ENCODE measurements at regions not wholly inside any gene's neighbourhood (a gene's known extent, or its start where the extent isn't known, plus 50 kb on each side); places are given as distances from the start of the nearest gene placed in this dataset.
"Not testable (repeated sequence)": the region's sequence is repeated elsewhere in the genome, so short reads cannot be mapped to it uniquely, and the experiment has no call there.

- BruUV-seq (replicated peaks); H2AFZ ChIP-seq (ENCODE audit: low read depth, low read length); H3K36me3 ChIP-seq (ENCODE audit: control insufficient read depth, insufficient read depth, low read length); H3K4me3 ChIP-seq; H3K4me2 ChIP-seq (ENCODE audit: insufficient read depth, low read length); H3K79me2 ChIP-seq (ENCODE audit: control insufficient read depth, insufficient read depth, low read length); in situ Hi-C loops (cut with MboI); FAIRE-seq; CTCF ChIA-PET (ENCODE audit: low intra/inter-chr PET ratio); DNase-seq (ENCODE audit: extremely low read depth in 1 of 4, low spot score in 3 of 4); H3K9me1 ChIP-seq (ENCODE audit: control insufficient read depth, insufficient read depth, low read length); H3K9ac ChIP-seq (ENCODE audit: insufficient read depth in 1 of 2, low read depth in 2 of 2, low read length in 2 of 2); H3K27ac ChIP-seq (ENCODE audit: extremely low read depth, low read depth, low read length); H4K20me1 ChIP-seq (replicated peaks; ENCODE audit: control insufficient read depth, insufficient read depth, low read length); H3K9me3 ChIP-seq (replicated peaks; ENCODE audit: control insufficient read depth, insufficient read depth, low read depth, low read length); H3K27me3 ChIP-seq (ENCODE audit: control insufficient read depth in 2 of 2, insufficient read depth in 2 of 2, low read length in 2 of 2); intact Hi-C loops (cut with micrococcal nuclease); ATAC-seq; H3K4me1 ChIP-seq (replicated peaks in 1 of 2; ENCODE audit: control insufficient read depth in 2 of 2, insufficient read depth in 2 of 2, low read length in 2 of 2): not testable (repeated sequence)
- WGBS (ENCODE audit: insufficient coverage, low coverage, missing lambda C conversion rate) = 0% methylated on average over 4 of the region's 7 CpGs
- POLR2A ChIA-PET = interaction anchor here (0.6 kb wide), 1 partner anchor 185 kb away, joined by 3 read pairs; no protein-coding TSS in a partner anchor
Observed at GRCh38 chr16:88252057-88252794, 130.5 kb upstream of the ZNF469 start.

DNA sequence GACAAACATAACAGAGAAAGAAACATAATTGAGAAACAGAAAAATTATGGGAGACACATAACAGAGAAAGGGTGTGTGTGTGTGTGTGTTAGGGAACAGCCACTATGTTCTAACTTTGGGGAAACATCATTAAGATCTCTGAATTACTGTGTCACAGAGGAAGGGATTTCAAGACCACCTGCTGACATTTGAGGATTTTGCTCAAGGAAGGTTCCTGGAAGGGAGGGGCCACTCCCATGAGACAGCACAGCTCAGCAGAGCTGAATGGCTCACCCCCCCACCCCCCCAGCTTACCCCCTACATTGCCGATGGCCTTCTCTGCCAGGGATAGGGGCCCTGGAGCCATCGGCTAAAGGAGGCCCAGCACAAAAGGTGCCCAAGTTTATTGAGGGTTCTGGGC lies 124.6 kb upstream of the ZNF469 start:
- intact Hi-C loops (cut with micrococcal nuclease); H3K36me3 ChIP-seq (ENCODE audit: control insufficient read depth, insufficient read depth, low read length); CTCF ChIA-PET (ENCODE audit: low intra/inter-chr PET ratio); FAIRE-seq; H3K9me1 ChIP-seq (ENCODE audit: control insufficient read depth, insufficient read depth, low read length); H3K27ac ChIP-seq (ENCODE audit: extremely low read depth, low read depth, low read length); H4K20me1 ChIP-seq (replicated peaks; ENCODE audit: control insufficient read depth, insufficient read depth, low read length); H3K4me1 ChIP-seq (replicated peaks in 1 of 2; ENCODE audit: control insufficient read depth in 2 of 2, insufficient read depth in 2 of 2, low read length in 2 of 2); H3K27me3 ChIP-seq (ENCODE audit: control insufficient read depth in 2 of 2, insufficient read depth in 2 of 2, low read length in 2 of 2); H3K79me2 ChIP-seq (ENCODE audit: control insufficient read depth, insufficient read depth, low read length); H3K9me3 ChIP-seq (replicated peaks; ENCODE audit: control insufficient read depth, insufficient read depth, low read depth, low read length); ATAC-seq; H2AFZ ChIP-seq (ENCODE audit: low read depth, low read length); H3K9ac ChIP-seq (ENCODE audit: insufficient read depth in 1 of 2, low read depth in 2 of 2, low read length in 2 of 2); BruUV-seq (replicated peaks); in situ Hi-C loops (cut with MboI); DNase-seq (ENCODE audit: extremely low read depth in 1 of 4, low spot score in 3 of 4); H3K4me2 ChIP-seq (ENCODE audit: insufficient read depth, low read length); H3K4me3 ChIP-seq; POLR2A ChIA-PET: not testable (repeated sequence)
- 5% methylated on average over 2 of the region's 2 CpGs for WGBS (ENCODE audit: insufficient coverage, low coverage, missing lambda C conversion rate)

GRCh38 chr16:88258764-88259525 lies 123.8 kb upstream of the ZNF469 start:
- peaks cover 0 to 17% of the 10 kb centered on the region in 2 experiments; a peak in 2 of 5 replicates for H3K4me1 ChIP-seq (replicated peaks in 1 of 2; ENCODE audit: control insufficient read depth in 2 of 2, insufficient read depth in 2 of 2, low read length in 2 of 2)
- DNase-seq (ENCODE audit: extremely low read depth in 1 of 4, low spot score in 3 of 4); H3K27ac ChIP-seq (ENCODE audit: extremely low read depth, low read depth, low read length); CTCF ChIA-PET (ENCODE audit: low intra/inter-chr PET ratio); intact Hi-C loops (cut with micrococcal nuclease); H3K9ac ChIP-seq (ENCODE audit: insufficient read depth in 1 of 2, low read depth in 2 of 2, low read length in 2 of 2); H3K9me3 ChIP-seq (replicated peaks; ENCODE audit: control insufficient read depth, insufficient read depth, low read depth, low read length); H4K20me1 ChIP-seq (replicated peaks; ENCODE audit: control insufficient read depth, insufficient read depth, low read length); H3K4me3 ChIP-seq; BruUV-seq (replicated peaks); H3K79me2 ChIP-seq (ENCODE audit: control insufficient read depth, insufficient read depth, low read length); H3K36me3 ChIP-seq (ENCODE audit: control insufficient read depth, insufficient read depth, low read length); H3K27me3 ChIP-seq (ENCODE audit: control insufficient read depth in 2 of 2, insufficient read depth in 2 of 2, low read length in 2 of 2); in situ Hi-C loops (cut with MboI); H3K4me2 ChIP-seq (ENCODE audit: insufficient read depth, low read length); H2AFZ ChIP-seq (ENCODE audit: low read depth, low read length); H3K9me1 ChIP-seq (ENCODE audit: control insufficient read depth, insufficient read depth, low read length); ATAC-seq; FAIRE-seq: not testable (repeated sequence)
- POLR2A ChIA-PET = interaction anchor here (0.6 kb wide), 1 partner anchor 179 kb away, joined by 4 read pairs; no protein-coding TSS in a partner anchor
- WGBS (ENCODE audit: insufficient coverage, low coverage, missing lambda C conversion rate) = 35% methylated on average over 13 of the region's 32 CpGs

Measured in K562 (cell line).